Dermis microvascular lymphatic vessel endothelial cell (primary cell): ENCODE measurements at regions not wholly inside any gene's neighbourhood (a gene's known extent, or its start where the extent isn't known, plus 50 kb on each side); places are given as distances from the start of the nearest gene placed in this dataset.
A peak's percentile ranks its signal among the peaks of the same experiment; 100 is the strongest.
"Not testable (repeated sequence)": the region's sequence is repeated elsewhere in the genome, so short reads cannot be mapped to it uniquely, and the experiment has no call there.

Source experiments
- DNase-seq, 2 donors: peaks; one replicate each; pipeline versions ENCODE4 v3.0.0 to v3.0.0-alpha.2; 2010; ENCODE audit warnings: low read depth in 2 of 2

DNA sequence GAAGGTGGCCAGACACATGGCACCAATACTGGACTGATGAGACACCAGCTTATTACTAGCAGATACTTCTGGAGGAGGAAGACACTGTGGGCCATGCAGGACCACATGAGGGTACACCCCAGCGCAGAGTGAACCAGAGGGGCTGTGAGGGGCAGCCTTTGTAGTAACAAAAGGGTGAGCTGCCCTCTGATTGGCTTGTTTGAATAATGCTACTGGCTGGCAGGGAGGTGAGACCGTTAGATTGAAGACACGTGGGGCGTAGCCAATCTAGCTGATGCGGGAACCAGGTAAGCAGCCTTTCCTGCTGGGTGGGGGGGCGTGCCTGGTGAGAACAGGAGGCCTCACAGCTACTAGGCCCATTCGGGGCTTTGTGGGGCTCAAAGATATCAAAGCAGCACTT lies 102.8 kb upstream of the SEC14L1 start:
- no peak for DNase-seq

- DNase-seq: no peak
Measured at GRCh38 chr17:77038884-77039555, 101.7 kb upstream of the SEC14L1 start.

GRCh38 chr17:77042476-77043231 lies 98.1 kb upstream of the SEC14L1 start:
- no peak for DNase-seq

- DNase-seq: no peak
Measured at GRCh38 chr17:77045441-77046041, 95.2 kb upstream of the SEC14L1 start.

GRCh38 chr17:77049440-77049839 lies 91.3 kb upstream of the SEC14L1 start:
- DNase-seq: no peak

GRCh38 chr17:77050901-77051300 lies 89.9 kb upstream of the SEC14L1 start:
- not testable (repeated sequence) for DNase-seq

DNA sequence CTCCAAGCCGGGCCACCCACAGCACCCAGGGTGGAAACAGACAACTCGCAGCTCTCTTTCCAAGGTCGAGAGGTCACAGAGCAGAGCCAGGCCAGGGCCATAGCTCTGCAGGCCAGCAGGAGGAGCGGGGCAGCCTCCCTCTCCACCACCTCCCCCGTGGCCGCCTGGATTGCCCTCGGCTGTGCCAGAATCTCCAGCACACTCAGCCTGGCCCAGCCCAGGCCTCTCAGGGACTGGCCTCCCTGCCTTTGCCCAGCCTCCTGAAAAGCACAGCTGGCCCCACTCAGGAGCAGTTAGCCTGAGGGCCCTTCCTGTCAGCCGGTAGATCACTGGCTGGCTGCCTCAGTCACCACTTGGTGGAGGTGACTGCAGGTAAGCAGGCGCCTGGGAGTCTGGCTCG lies 85.8 kb upstream of the SEC14L1 start:
- no peak for DNase-seq

GRCh38 chr17:77055453-77055852 lies 85.3 kb upstream of the SEC14L1 start:
- no peak for DNase-seq

- DNase-seq: no peak
Measured at GRCh38 chr17:77058016-77058415, 82.8 kb upstream of the SEC14L1 start.

- no peak for DNase-seq
Measured at GRCh38 chr17:77061669-77062068, 79.1 kb upstream of the SEC14L1 start.

DNA sequence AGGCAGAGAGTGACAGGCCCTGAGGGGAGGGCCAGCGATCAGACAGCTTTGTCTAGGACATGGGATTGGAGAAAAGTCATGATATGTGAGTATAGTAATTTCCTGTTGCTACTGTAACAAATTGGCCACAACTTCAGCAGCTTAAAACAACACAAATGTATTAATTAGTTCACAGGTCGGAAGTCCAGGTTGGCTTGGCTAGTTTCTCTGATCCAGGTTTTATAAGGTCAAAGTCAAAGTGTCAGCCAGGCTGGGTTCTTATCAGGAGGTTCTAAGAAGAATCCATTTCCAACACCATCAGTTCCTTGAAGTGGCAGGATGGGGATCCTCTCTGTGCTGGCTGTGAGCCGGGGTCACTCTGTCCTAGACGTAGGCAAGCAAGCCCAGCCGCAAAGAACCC lies 76.2 kb upstream of the SEC14L1 start:
- no peak for DNase-seq

DNA sequence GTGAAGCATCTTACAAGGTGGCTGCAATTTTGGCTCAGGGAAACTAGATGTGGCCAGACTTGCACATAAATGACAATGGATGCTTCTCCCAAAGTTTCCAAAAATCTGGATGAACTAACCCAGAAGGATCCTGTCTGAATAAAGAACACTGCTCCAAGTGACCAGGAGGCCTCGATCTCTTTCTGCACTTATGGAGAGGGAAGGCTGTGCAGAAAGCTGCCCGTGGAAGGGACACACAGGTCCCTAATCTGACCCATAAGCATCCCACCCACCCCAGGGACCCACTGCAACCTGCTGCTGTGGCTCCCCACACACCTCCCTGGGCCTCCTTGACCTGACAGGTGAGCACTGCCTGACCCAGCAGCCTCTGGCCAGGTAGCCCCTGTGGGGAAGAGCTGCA lies 74.6 kb upstream of the SEC14L1 start:
- DNase-seq: no peak

- DNase-seq: peak; percentile 37 to 60
Measured at GRCh38 chr17:77066726-77067409, 73.9 kb upstream of the SEC14L1 start.

DNA sequence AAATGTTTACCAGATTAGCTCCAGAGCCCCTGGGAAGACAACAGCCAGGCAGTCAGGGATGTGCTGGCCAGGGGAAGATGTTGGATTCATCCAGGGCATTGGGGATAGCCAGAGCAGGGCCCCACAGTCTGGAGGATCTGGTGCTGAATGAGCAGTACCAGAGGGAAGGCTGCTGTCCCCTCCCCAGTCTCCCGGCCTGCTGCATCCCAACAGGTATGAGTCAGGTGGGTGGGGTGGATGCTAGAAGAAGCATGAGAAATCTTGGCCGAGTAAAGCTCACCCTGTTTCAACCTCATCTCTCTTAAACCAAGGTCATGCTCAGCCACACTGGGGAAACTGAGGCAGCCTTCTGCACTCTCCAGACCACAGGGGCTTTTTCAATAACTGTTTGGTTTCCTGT lies 71.9 kb upstream of the SEC14L1 start:
- no peak for DNase-seq

GRCh38 chr17:77070888-77071279 lies 69.9 kb upstream of the SEC14L1 start:
- DNase-seq: no peak

GRCh38 chr17:77071925-77072490 lies 68.8 kb upstream of the SEC14L1 start:
- DNase-seq: no peak

- DNase-seq: no peak
Measured at GRCh38 chr17:77072670-77073069, 68.1 kb upstream of the SEC14L1 start.

- no peak for DNase-seq
Measured at GRCh38 chr17:77074681-77075080, 66.1 kb upstream of the SEC14L1 start.

GRCh38 chr17:77076124-77076830 lies 64.5 kb upstream of the SEC14L1 start:
- DNase-seq: peak in 1 of 2 donors; percentile 19

DNA sequence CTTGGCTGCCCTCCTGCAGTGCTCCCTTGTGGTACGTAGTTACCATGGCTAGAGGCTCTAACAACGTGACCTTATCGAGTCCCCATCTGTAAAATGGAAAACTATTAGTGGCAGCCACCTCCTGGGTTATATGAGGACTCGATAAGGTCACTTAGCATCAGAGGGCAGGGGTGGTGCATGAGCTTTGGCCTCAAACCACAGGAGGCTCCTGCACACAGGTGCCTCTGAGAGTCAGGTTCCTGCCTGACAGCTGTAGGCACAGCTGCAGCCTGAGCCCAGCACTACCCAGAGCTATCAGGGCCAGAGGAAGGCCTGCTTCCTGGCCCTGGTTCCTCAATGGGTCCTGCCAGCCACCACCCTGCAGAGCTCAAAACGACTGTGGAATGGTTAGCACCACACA lies 57.2 kb upstream of the SEC14L1 start:
- DNase-seq: no peak

GRCh38 chr17:77085926-77086432 lies 54.8 kb upstream of the SEC14L1 start:
- peak in 1 of 2 donors; percentile 75 for DNase-seq
